ENCODE measurements at regions not wholly inside any gene's neighbourhood (a gene's known extent, or its start where the extent isn't known, plus 50 kb on each side); places are given as distances from the start of the nearest gene placed in this dataset.
"Not testable (repeated sequence)": the region's sequence is repeated elsewhere in the genome, so short reads cannot be mapped to it uniquely, and the experiment has no call there.

DNA sequence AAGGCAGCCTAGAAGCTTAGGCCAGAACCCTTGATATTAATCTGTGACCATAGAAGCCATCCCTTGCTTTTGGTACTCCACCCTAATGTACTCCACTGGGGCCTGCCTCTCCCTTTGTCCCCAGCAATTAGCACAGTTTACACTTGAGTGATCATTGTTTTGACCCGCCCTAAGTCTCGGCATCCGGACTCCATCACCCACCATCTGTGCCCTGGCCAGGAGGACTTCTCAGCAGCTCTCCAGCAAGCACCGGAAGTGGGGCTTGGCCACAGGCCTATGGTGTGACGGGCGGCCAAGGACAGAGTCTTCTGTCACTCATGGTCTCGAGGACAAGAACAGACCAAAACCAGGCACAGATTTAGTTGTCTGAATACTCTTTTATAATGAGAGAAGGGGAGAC is 126.5 kb upstream of the NTF3 start:
- no peak for DNase-seq (ENCODE audit: extremely low read depth in 1 of 2, low read depth in 1 of 2)

DNA sequence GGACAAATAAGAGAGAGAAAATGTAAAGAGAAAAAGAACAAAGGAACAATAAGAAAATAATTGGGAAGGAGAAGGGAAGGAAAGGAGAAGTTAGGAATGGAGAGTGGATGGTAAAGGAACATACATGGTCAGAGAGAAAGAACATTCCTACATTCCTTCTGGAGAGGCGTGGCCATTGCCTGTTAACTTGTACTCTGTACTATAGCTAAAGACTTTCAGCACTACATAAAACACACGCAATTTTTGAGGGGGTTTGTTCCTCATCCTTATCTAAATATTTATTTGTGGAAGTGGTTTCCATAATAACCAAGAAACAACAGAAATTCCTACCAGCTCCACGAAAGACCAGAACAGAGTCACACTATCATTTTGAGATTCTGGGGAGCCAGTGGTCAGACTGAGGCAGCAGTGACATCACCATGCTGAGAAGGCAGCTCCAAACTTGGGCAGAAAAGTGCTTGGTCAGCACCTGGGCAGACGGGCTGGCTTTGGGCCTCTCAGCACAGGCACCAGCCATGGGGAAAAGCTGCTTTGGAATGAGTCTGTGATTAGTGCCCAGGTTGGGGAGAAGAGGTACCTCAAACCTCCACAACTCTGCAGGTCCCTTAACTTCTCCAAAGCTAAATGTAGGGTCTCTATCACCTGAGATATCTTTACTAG is 125.9 kb upstream of the NTF3 start:
- DNase-seq (ENCODE audit: extremely low read depth in 1 of 2, low read depth in 1 of 2), result no peak

DNA sequence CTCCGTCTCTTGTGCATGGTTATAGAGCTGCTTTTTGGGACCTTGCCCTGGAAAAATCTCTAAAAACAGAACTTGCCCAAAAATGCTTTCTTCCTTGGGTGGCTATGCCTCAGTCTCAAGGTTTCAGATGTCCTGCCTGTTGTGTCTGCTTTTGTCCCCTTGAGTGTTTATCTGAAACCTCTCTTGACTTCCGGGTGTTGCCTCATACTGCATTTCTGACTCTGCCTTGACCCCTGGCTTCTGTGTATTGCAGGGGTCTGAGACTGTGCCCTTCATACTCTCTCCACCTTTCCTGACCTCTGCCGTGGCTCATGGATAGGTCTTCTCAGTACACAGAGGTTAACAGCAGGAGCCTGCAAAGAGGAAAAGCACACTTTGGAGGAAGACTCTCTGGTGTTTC is 124.8 kb upstream of the NTF3 start:
- no peak for DNase-seq (ENCODE audit: extremely low read depth in 1 of 2, low read depth in 1 of 2)

DNA sequence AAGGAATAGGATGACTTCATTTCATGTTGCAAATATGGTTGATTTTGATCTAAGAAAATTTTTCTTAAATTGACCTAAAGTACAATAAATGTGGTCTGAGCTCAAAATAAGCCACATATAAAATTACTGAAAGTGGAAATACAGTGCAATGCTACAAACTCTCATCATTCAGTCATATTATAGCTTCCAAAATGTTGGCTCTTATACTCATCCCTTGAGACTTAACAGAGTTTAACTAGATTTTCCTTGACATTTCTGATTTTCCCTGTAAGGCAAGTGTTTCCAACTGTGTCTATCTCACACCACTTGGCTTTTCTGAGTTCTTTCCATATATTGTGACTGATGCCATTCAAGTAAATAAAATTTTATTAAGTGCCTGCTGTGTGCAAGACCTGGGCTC is 123.7 kb upstream of the NTF3 start:
- DNase-seq (ENCODE audit: extremely low read depth in 1 of 2, low read depth in 1 of 2), result no peak

DNA sequence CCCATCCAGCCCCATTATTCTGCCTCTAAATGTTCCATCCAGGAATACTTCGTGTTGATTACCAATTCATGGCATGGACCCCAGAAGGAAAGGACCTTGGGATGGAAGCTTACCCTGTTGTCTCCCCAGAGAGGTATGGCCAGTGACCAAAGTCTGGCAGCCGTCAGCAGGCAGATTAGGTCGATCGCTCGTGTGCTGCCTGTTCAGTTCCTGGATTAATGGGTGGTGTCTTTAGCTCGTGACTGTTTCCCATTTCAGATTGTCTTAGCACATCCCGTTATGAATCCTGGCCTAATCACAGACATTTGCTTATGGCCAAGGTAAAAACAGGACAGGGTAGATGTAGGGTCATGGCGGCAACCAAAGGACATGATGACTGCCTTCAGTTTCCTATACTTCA is 122.9 kb upstream of the NTF3 start:
- DNase-seq (ENCODE audit: extremely low read depth in 1 of 2, low read depth in 1 of 2), result no peak

DNA sequence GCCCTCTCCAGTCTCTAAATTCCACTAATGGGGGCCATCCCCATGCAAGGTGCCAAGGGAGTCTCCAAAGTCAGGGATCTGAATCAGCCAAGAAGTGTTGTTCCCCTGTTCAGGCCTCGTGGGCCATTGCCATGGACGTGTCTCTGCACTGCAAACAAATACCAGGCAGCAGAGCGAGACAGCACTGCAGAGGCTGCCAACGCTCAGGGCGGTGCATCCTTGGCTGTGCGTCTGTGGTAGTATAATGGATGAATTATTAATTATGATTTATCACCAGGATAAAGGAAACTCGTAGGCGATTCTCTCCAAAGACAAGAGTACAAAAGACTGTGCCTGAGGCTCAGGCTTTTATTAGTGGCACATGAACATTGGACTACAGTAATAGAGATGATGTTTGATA is 122.3 kb upstream of the NTF3 start:
- DNase-seq (ENCODE audit: extremely low read depth in 1 of 2, low read depth in 1 of 2), result no peak

DNA sequence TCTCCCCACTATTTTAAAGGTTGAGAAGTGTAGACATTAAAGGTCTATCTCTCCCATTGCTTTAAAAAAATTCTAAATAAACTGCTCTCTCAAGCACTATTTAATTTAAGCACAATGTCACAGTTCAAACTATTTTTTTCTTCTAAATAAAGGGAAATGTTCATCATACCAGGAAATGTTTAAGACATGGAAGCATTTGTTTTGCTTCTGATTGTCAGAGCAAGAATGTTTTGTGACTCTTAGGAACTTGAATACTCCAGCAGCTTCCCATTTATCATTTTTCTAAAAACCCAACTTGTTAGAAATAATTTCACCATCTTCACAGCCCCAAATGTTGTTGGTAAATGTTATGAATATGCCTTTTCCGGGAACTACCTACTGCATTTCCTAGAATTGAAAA is 121.8 kb upstream of the NTF3 start:
- DNase-seq (ENCODE audit: extremely low read depth in 1 of 2, low read depth in 1 of 2), result no peak

DNA sequence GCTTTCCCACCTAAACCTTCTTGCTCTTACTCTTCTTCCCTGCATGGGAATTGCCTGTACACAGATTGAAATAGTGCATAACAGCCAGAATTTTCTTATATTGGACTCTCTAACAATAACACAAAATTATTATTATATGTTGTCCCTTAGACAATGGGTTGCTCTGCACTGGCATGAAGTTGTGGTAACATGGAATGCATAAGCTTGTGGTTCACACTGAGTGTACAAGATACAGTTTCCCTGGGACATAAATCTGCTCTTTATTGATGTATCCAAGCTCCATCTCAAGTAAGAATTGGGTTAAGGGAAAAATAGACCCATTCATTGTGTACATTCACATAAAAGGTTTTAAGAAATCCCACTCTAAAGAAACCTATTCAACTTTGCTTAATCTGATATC is 114.4 kb upstream of the NTF3 start:
- no peak for DNase-seq (ENCODE audit: extremely low read depth in 1 of 2, low read depth in 1 of 2)

DNA sequence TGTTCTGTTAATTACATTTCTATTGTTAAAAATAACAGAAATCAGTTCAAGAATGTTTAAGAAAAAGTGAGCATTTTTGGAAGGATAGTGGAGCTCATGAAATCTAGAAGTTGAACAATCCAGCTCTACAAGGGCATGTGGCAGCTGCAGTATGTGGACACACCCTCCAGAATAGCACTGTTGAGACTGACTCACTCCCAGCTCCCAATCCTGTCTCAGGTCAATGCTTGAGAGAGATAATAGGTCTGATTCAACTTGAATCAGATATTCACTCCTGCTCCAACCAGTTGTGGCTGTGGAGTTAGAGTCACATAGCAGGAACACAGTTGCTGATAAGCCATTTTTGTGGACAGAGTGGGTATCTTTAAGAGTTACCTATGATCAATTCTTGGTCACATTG is 113.0 kb upstream of the NTF3 start:
- DNase-seq (ENCODE audit: extremely low read depth in 1 of 2, low read depth in 1 of 2), result no peak

DNA sequence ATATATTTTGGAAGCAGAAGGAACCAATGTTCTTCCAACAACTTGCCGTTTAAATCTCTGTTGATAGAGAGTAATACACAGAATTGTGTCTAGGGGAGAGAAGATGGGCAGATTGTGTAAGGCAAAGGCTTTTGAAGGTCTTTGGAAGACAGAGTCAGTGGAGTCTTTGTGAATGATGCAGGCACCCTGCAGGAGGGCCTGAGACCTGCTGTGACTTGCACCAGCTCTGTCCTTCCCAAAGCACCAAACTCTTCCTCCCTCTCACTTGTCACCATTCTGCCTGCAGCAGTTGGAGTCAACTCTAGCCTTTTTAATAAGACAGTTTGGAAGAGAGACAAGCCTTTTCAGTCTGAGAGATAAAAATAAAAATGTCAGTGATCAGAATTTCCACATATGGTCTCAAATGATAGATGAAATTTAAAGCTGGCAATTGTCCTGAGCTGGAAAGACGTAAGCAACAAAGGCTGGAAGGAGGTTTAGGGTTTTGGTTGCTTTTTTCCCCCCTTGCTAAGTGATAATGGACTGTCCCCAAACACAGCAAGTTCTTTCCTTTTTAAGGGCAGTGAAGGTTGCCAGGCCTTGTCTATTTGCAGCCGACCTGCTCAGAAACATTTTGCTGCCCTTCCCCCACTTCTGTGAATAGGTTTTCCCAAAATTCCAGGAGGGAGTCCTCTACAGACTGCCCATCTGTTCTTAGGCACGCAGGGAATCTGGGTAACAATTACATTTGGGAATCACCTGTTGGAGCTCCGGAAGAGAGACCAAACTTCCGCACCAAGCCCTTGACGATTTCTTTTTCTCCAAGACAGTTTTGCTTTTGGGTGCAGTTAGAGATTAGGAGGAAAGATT is 103.0 kb upstream of the NTF3 start:
- DNase-seq (ENCODE audit: extremely low read depth in 1 of 2, low read depth in 1 of 2), result no peak

DNA sequence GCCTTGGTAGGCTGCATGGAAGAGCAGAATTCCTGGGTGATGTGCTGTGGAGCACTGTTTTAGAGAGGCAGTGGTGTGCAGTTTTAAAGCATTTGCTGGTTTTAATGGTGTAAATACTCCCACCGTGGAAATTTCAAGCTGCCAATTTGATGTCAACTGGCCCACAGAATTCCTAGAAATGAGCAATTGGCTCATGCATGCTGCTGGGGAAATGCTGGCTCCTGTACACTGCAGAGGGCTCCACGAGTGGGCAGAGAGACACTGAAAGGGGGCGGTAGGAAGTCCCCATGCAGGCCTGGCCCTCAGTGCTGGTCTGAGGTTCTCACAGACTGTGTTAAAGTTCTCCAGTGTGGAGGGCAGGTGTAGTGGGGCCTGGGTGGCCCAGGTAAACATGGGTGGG is 99.4 kb upstream of the NTF3 start:
- DNase-seq (ENCODE audit: extremely low read depth in 1 of 2, low read depth in 1 of 2), result no peak

DNA sequence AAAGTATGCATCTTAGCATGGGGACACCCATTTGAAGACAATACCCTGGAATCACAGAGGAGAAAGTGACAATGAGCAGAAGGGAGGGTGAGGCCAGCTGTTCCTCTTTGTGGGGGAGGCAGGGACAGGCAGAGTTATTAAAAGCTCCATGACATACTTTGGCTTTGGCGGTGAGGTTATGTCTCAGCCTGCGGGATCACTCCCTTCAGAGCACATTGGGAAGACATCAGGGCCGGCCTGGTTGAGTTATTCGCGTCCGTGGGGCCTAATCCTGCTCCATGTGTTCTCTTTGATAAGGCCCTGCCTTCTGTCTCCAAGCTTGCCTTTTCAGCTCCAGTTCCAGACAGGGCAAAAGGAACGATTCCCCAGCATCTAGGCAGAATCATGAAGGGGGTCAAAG is 98.8 kb upstream of the NTF3 start:
- no peak for DNase-seq (ENCODE audit: extremely low read depth in 1 of 2, low read depth in 1 of 2)

DNA sequence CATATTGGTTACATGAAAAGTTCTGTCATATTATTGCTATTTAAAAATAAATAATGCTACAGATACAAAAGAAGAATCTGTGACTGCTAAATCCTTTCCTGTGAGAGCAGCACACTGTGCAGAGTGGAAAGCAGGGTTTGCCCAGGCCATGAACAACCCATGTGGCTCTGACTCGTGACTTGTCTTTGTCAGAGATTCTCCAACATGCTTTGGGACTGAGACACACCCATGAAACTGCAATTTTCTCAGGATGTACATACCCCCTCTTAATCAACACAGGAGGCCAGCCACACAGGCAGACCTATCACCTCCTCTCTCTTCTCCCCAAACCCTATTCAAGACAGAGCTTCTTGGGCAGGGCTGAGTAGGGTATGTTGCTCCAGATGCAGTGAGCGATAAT is 96.8 kb upstream of the NTF3 start:
- no peak for DNase-seq (ENCODE audit: extremely low read depth in 1 of 2, low read depth in 1 of 2)

DNA sequence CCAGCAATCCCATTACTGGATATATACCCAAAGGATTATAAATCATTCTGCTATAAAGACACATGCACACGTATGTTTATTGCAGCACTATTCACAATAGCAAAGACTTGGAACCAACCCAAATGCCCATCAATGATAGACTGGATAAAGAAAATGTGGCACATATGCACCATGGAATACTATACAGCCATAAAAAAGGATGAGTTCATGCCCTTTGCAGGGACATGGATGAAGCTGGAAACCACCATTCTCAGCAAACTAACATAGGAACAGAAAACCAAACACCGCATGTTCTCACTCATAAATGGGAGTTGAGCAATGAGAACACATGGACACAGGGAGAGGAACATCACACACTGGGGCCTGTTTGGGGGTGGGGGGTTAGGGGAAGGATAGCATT is 90.8 kb upstream of the NTF3 start:
- DNase-seq (ENCODE audit: extremely low read depth in 1 of 2, low read depth in 1 of 2), result not testable (repeated sequence)

DNA sequence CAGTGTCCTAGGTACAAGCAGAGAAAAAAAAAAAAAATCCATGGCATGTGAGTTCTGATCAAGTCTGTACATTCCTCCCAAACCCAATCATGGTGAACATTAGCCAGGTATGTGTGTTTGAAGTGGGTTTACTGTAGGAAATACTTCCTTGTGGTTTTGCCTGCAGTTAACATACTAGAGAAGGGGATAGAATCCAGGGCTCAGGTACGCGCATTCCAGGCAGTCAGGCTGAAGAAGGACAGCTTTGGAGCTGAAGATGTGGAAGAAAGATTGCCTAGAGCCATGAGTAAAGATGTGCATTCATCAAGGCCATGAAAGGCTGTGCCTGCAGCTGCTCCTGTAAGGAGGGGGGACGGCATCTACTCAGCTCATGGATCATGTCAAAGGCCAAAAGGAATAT is 88.2 kb upstream of the NTF3 start:
- no peak for DNase-seq (ENCODE audit: extremely low read depth in 1 of 2, low read depth in 1 of 2)

DNA sequence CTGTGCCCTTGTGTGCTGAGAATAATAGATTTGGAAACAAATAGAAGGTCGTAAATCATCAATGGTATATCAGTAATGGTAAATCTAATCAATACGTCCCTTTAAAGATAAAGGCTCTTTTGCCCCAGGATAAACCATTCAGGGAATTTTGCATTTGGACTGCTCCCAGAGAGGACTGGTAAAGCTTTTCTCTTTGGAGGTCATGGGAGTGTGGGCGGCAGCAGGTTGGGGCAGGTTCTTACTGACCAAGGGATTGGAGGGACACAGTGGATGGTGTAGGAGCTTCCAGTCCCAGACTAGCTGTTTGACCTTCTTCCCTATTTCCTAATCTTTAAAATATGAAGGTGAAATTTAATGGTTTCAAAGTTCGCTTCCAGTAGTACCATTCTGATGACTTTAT is 87.8 kb upstream of the NTF3 start:
- DNase-seq (ENCODE audit: extremely low read depth in 1 of 2, low read depth in 1 of 2), result no peak

DNA sequence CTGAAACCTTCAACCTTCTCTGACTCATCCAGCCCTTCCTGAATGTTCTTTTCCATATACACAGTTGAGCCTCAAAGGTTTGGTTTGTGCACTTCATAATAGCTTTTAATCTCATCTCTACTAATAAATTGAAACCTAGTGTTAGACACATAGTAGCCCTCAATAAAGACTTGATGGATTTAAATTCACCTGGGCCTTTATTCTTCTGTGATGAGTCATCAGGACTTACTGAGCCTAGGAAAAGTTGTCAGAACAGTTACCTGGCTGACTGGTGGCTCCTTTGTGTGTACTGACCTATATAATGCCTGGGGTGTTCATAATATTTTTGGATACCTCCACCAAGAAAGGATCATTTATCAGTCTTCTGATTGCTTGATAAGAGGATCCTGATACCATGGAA is 86.4 kb upstream of the NTF3 start:
- DNase-seq (ENCODE audit: extremely low read depth in 1 of 2, low read depth in 1 of 2), result no peak

DNA sequence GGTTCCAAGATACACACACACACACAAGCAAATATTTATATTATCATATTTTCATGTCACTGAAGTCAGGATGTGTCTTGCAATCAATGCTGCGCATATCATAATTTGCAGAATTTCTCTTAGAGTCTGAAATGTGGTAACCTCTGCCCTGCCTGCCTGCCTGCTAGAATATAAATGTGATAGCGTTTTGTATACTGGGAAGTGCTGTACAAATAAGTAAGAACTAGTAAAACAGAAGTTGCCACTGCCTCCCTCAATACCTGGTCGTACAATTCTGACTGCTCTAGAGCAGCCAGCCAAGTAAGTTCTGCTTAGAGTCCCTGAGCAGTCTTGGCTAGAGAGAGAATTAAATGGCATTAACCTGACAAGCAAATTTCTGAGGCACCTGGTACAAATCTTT is 83.9 kb upstream of the NTF3 start:
- DNase-seq (ENCODE audit: extremely low read depth in 1 of 2, low read depth in 1 of 2), result no peak

DNA sequence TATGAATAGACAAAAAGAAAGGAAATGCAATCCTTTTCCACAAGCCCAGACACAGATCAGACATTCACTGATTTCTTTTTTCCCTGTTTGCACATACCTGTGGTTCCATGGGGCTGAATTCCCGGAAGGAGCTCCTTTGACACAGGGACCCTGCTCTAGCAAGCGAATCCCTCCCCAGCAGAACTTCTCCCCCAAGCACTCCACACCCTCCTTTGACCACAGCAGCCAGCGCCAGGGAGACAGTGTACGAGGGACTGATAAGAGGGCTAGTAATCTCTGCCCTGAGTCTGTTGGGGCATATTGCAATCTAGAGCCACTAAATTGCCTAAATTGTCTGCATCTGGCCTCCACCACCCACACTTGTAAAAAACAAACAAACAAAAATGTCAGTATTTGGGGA is 83.4 kb upstream of the NTF3 start:
- DNase-seq (ENCODE audit: extremely low read depth in 1 of 2, low read depth in 1 of 2), result no peak

DNA sequence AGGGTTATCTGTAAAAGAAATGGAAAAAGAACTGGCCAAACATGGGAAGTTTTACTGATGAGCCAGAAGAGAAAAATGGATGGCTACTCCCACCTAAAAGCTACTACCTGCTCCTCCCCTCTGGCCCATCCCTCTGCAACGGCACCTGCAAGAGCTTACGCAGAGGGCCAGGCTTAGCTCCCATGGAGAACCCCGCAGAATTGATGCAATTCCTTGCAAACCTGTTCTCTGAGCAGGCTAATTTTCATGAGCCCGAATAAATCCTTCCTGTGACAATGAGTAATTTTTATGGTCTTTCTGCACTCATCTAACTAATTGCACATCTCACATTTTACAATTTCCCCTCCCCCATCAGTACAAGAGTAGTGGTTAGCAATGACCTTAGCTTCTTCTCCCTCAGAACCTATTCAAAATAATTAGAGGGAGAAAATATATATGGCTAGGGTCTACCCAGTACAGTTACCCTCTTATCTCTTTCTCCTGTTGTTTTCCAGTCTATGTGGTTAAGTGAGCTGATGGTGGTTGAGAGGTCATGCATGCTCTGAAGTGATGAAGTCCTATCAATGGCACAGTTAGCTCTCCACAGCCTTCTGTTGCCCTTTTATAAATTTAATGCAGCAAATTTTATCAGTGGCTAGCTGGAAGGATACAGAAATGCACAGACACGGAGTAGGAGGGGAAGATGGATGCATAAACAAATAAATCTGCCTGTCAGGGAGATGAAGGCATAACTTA is 67.7 kb upstream of the NTF3 start:
- no peak for DNase-seq (ENCODE audit: extremely low read depth in 1 of 2, low read depth in 1 of 2)

DNA sequence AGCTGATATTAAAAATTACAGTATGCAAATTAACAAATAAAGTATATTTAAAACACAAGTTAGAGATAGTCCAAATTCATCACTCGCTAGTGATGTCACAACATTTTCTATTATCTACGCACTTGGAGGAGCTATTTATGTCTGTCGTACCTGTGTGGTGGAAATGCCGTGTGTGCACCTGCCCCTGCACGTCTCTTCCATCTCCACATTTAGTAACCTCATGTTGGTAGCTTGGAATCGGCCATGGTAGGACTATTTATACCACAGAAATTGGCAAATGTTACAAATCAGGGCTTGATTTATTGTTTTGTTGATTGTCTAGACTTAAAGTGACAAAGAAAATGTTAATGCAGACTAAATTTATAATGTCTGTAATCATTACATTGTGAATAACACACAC is 62.6 kb upstream of the NTF3 start:
- no peak for DNase-seq (ENCODE audit: extremely low read depth in 1 of 2, low read depth in 1 of 2)

DNA sequence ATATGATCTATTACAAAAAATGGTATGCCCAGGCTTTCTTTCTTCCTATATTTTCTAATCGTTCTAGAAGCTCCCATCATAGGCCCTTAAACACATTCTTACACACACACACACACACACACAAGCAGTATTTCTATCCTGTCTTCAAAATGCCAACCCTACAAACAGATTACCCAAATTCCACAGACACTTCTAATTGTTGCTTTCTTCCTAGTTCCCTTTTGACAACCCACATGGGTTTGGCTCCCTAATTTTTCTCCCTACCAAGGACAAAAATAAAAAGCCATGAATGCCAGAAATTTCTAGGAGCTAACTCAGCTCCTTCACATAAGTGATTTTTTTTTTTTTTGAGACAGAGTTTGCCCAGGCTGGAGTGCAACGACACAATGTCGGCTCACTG is 60.3 kb upstream of the NTF3 start:
- DNase-seq (ENCODE audit: extremely low read depth in 1 of 2, low read depth in 1 of 2), result no peak

All from stimulated activated CD8-positive, alpha-beta memory T cell treated with anti-CD3 and anti-CD28 coated beads, Interleukin-7, amount 100 ng/mL, for 48 hours (primary cell).